Islet of Langerhans (tissue), 1 donor: ENCODE measurements at regions not wholly inside any gene's neighbourhood (a gene's known extent, or its start where the extent isn't known, plus 50 kb on each side); places are given as distances from the start of the nearest gene placed in this dataset.
"Not testable (repeated sequence)": the region's sequence is repeated elsewhere in the genome, so short reads cannot be mapped to it uniquely, and the experiment has no call there.

Experiments
- FAIRE-seq: peaks from one replicate; lab custom pipeline; 2011; peaks lifted over from hg19 to GRCh38; lab: Jason Lieb, UNC

DNA sequence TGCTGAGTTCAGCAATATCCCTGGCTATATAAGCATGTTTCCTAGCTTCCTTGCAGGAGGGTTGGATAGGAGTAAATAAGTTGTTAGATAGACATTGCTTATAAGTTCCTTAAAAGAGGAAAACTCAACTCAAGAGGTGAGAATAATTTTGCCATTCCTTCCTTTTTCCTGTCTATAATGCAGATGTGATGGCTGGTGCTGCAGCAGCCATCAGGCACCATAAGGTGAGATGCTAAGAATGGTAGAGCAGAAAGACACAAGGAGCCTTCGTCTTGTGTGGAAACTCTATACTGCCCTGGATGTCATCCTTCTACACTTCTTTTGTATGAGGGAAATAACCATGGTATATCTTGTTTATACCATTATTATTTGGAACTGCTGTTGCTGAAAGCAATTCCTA, 74.5 kb upstream of the GRK3 start:
- no peak for FAIRE-seq

DNA sequence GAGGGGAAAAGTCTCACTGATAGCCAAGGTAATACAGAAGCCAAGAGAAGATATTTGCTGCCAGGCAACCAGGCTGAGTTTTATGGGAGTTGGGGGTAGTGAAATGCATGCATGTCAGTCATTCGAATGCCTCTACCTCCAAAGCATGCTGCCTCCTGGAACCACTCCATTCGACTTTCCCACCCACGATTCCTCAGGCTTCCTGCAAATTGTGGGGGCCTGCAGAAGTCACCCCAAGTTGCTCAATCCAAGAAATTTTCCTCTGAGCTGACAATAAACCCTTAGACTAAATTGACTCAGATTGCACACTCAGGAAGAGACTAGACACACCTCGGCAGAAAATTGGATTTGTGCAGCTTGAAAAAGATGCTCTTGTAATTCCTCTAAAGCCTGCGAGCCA, 73.6 kb upstream of the GRK3 start:
- no peak for FAIRE-seq

DNA sequence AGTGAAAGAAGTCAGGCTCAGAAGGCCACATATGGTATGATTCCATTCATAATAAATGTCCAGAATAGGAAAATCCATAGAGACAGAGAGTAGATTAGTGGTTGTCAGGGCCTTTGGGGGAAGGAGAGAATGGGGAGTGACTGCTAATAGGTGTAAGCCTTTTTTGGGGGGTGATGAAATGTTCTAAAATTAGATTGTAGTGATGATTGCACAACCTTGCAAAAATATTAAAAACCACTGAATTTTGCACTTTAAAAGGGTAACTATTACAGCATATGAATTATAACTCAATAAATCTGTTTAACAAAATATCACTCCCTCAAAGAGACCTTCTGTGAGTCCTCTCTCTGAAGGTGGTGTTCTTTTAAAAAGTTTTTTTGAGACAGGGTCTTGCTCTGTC, 72.3 kb upstream of the GRK3 start:
- FAIRE-seq, result no peak

DNA sequence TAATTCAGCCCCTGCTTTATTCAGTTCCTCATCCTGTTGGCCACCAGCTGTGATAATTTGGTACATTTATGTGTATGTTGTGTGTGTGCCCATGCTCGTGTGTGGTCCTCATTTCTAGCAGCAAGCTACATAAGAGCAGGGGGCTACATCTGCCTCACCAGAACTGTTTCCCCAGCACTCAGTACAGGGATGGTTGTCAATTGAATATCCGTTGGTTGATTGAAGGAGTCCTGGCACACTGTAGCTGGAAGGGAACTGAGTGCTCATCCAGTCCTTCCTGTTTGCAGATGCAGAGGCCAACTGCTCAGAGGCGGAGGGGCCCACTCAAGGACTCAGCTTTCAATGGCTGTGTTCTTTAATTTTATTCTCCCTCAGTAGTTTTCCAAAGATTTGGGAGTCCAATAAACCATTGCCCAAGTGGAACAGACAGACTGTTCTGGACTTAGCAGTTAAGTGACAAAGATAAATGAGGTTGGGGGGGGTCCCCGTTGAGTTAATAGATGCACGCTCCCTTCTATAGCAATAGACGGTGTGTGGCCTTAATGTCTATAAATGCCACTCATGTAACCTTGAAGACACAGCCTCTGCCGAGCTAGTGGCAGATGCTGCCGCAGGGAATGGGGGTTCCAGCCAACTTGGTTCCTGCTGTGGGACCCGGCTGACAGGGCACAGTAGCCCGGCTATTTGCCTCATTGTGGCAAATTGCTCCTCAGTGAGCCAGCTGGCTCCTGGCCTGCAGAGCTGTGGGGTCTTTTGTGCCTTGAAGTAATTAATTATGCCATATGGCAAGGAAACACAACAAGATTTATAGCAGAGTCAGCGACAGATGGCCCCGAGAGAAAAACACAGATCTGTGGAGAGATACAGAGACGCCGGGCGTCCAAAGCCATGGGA, 71.4 kb upstream of the GRK3 start:
- no peak for FAIRE-seq

DNA sequence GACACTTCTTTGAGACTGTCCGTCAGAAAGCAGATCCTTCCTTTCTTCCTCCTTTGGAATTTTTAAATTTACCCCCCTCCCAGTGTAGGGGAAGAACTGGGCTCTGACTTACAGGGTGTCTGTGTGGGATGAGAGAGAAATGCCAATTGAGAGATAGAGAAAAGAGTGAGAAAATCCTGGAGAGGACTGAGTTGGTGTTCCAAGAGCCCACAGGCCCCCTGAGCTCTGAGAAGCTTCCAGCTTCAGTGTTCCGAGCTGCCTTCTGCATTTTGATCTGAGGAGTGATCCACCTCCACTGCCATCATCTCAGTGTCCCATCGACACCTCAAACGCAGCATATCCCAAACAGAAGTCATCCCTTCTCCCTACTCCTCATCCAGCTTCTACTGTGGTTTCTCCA, 70.7 kb upstream of the GRK3 start:
- no peak for FAIRE-seq

DNA sequence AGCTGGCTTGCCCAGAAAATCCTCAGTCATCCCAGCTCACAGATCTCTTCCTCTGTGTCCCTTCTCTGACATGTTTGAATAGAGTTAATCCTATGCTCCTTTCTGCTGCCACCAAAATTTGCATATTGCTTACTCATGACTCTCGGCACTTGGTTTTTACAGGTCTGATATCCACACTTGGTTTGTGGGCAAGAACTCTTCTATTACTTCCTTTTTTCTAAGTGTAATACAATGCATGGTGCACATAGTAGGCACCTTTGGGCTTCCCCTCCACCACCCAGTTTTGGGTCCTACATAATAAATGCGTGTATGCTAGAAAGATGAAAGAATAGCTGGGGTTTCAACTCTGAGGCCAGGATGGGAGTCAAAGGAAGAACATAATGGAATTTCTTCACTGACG, 69.7 kb upstream of the GRK3 start:
- FAIRE-seq, result no peak

DNA sequence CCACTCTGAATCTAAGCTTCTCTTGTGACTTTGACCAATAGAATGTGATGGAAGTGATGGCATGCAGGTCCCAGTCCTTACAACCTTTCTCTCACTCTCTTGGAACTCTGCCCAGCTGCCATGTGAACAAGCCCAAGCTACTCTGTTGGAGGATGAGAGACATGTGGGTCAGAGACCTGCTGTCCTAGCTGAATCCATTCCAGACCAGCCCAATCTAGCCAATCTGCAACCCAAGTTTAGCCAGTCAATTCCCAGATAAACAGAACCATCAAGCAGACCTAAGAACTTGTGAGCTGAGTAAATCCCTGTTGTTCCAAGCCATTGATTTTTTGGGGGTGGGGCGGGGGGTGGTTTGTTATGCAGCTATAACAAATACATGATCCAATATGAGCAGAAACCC, 69.2 kb upstream of the GRK3 start:
- FAIRE-seq, result no peak

DNA sequence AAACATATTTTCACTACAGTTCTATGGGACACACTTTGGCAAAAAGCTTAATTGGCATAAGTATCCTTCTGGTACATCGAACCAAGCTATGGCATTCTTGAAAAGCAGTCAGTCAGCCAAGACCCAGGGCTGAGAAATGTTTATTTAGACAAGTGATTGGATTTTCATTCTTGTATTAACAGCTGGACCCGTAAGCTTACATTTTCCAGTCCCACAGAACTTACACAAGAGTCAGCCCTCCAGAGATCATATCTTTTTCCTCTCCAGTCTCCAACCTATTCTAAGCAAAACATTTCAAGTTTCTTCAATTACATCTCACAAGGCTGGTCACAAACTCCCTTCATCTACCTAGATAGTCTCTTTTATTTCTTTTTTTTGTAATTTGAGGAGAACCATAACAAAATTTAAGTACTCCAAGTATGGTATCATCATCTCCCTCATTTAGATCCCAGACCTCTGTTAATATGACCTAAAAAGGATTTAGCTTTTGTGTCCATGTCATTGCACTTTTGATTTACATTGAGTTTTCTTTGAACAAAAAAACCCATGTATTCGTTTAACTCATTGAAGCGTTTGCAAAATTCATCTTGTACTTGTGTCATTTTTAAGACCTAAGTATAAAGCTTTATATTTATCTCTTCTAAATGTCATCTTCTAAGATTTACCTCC, 67.9 kb upstream of the GRK3 start:
- FAIRE-seq, result no peak

DNA sequence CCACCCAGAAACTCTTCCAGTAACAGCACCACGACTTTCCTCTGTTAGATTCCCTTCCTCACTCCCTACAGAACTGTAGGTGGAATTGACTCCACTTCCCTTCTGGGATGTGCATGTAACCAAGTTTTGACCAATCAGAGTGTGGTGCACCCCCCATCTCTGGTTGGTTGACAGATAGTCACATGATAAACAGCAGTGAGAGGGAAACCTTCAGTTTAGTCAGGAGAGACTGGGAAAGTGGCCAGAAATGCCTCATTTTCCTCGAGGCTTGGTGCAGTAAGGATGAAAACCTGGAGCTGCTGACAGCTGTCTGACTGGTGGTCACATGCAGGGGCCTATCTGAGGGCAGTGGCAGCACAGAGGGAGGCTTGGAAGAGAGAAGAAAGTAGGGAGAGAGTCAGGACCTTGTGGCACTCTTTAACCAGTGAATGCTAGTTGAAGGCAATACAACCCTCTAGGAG, 67.3 kb upstream of the GRK3 start:
- FAIRE-seq, result no peak

DNA sequence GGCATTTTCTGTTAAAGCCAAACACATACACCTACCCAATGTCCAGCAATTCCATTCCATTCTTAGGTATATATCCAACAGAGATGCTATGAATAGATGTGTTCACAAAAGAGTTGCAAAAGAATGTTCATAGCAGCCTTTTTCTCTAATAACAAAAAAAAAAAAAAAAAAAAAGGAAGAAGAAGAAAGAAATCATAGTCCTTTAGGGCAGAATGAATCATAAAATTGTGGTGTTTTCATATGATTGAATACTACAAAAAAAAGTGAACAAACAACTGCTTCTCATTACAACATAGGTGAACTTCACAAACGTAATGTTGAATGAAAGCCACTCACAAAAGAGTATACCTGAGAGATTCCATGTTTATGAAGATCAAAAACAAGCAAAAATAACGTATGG, 66.8 kb upstream of the GRK3 start:
- FAIRE-seq, result no peak

DNA sequence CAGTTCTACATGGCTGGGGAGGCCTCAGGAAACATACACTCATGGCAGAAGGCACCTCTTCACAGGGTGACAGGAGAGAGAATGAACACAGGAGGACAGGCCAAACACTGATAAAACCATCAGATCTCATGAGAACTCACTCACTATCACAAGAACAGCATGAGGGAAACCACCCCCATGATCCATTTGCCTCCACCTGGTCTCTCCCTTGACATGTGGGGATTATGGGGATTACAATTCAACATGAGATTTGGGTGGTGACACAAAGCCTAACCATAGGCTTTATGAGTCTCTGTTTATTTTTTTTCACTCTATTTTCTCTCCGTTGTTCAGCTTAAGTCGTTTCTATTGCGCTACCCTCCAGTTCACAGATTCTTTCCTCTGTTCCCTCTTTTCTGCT, 63.8 kb upstream of the GRK3 start:
- not testable (repeated sequence) for FAIRE-seq

DNA sequence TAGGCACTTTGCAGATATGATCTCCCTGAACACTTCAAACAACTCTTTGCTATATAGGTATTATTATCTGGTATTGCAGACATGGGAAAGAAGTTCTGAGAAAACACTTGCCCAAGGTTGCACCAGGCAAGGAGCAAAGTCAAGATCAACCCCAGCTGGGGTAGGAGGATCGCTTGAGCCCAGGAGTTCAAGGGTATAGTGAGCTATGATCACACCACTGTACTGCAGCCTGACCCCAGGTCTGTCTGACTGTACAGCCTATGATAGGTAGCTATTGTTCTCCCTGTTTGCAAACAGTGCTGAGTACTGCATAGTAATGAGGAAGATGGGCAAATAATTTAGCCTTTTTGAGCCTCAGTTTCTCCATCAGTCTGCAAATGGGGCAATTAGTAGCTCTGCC, 60.5 kb upstream of the GRK3 start:
- FAIRE-seq, result not testable (repeated sequence)

DNA sequence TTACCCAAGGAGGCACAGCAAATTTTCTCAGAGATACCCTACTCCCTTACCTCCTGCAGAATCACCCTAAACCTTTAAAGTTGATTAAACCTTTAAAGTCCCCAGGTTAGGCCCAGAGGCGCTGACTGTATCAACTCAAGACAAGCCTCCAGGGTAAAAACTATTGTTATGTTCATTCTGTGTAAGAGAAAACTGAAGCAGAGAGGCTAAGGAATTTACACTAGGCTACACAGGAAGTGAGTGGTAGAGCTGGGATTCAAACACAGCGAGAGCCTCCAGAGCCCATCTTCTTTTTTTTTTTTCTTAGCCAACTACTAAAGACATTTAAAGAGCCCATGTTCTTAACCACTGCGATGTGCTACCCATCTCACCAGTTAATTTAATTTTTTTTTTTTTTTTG, 56.3 kb upstream of the GRK3 start:
- no peak for FAIRE-seq

DNA sequence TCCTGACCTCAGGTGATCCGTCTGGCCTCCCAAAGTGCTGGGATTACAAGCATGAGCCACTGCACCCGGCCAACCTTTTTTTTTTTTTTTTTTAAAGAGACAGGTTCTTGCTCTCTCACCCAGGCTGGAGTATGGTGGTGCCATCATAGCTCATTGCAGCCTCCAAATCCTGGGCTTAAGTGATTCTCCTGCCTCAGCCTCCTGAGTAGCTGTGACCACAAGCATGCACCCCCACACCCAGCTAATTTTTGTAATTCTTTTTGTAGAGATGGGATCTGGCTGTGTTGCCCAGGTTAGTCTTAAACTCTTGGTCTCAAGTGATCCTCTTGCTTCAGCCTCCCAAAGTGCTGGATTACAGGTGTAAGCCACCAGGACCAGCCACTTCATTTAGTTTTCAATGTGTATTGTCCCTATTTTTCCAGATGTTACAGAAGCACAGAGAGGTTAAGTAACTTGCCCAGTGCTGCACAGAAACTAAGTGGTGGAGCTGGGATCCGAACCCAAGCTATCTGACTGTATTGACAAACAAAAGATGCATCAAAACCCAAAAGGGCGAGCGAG, 55.6 kb upstream of the GRK3 start:
- FAIRE-seq, result no peak

DNA sequence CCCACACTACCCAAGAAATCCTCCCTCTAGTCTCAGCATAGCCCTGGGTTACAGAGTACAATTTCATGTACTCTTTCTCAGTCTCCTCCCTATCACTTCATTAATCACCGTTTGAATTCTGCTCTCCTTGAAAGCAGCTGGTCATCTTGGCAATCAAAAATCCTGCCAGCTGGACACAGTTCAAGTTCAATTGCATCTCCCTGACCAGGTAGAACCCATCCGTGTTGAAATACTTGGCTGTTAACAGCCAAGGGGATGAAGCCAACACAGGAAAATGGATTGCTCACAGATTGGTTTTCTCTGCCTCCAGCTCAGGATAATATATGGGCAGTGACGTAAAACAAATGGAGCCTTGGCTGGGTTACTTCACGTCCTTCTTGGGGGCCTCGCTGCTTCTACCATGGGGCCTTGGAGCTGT, 55.1 kb upstream of the GRK3 start:
- FAIRE-seq, result peak; percentile 24

DNA sequence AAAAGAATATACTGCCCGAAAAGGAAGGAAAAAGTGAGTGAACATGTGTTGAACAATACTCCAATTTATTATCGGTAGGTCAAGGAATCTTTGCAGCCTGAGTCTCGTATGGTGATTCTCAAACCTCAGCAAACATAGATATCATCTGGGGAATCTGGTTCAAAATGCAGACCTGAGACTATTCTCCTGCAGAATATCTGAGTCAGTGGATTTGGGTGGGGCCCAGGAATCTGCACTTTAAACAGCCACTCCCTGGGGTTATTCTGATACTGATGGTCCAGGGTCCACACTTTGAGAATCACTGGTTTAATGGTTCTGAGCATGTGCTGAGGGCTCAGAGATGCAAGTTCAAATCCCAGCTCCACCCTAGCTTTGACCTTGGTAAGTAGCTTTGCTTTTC, 53.6 kb upstream of the GRK3 start:
- no peak for FAIRE-seq

DNA sequence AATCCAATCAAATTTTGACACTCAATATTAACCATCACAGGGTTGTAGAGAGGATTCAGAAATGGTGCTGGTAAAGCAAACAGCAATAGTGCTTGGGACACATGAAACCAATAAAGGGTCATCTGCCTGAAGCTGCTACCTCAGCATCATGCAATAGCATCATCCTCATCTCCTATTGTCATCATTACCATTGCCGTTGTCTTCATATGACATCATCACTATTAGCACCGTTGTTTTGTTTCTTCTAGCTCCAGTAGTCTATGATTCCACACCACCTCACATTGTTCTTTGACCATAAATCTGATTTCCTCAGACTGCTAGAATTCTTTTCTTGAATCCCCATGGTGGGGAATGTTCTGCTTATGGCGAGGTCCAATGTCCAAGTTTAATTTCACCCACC, 52.8 kb upstream of the GRK3 start:
- FAIRE-seq, result no peak

DNA sequence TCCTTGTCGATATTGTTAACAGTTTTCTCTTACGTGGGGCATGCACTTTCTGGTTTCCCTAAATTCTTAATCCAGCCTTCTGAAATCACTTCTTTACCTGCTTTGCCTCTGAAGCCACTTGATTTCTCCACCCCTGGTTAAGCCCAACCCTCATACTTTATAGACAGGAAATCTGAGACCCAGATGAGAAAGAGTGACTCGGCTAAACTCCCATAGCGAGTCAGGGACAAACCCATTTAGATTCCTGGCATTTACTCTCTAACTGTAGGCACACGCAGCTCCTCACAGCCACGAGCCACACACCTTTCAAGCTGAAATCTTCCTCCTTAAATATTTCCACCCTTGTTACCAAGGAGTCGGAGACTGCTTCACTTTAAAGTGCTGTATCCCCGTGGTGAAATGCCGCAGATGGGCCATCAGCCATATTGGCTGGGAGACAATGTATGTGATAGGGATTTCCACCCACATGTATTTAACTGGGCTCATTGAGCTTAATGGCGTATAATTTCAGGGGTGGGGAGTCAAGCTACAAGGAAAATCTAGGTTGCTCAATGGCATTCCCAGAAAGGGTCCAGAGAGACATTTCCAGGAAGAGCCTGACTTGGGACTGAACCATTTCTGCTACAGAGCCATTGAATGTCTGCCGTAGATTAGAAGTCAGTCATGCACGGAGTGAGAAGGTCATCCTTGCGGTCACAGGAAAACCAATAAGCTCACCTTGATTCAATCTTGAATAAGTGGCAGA, 49.9 kb upstream of the GRK3 start:
- FAIRE-seq, result no peak
